ENCODE measurements at regions not wholly inside any gene's neighbourhood (a gene's known extent, or its start where the extent isn't known, plus 50 kb on each side); places are given as distances from the start of the nearest gene placed in this dataset.

- TF ChIP-seq PRDM15 (CRISPR knock-in tag; IDR thresholded peaks at IDR 0.05) (no peak), CBFB (CRISPR knock-in tag; IDR thresholded peaks at IDR 0.05; ENCODE audit: low read depth) (no peak), RORB (CRISPR knock-in tag; IDR thresholded peaks at IDR 0.05) (no peak), KAT7 (CRISPR knock-in tag; IDR thresholded peaks at IDR 0.05; ENCODE audit: borderline replicate concordance) (no peak)
Measured at GRCh38 chr1:50343323-50343722, 79.9 kb downstream of the DMRTA2 start (continued).

DNA sequence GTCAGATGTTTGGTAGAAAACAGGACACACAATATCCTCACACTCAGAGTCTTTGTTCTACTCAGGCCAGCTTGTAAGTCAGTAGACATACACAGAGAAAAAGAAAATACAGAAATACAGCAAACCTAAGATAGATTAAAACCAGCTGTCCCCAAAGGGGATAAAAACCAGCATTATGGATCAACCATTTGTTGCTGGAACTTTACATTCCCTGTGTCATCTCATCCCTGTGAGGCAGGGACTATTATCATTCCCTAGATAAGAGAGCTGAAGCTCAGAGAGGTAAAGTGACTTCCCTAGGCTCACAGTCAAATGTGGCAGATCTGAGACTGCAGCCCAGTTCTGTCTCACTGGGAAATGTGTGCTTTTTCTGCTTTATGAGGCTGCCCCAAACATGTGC, 80.7 kb downstream of the DMRTA2 start:
- H3K27ac Mint-ChIP-seq, result no peak overlapping the region
- peaks cover 11% of the 10 kb centered on the region for H3K9me3 Mint-ChIP-seq
- ChIA-PET CTCF (interaction anchor here (2.1 to 2.8 kb wide), 2 partner anchors 10 to 71 kb away, joined by 9 to 12 read pairs; no protein-coding TSS in a partner anchor), POLR2A (no interaction called here)
- H3K27me3 Mint-ChIP-seq (ENCODE audit: low read depth), result peaks cover 16% of the 10 kb centered on the region
- ATAC-seq, result no peak
- no peak for DNase-seq (ENCODE audit: low spot score)
- no peak overlapping the region for H3K4me3 Mint-ChIP-seq
- peaks cover 2% of the 10 kb centered on the region; the same call in 1 of the 2 replicates for H3K4me1 Mint-ChIP-seq
- H3K36me3 Mint-ChIP-seq, result no peaks in the 10 kb centered on the region
- TF ChIP-seq ESRRA (CRISPR knock-in tag; IDR thresholded peaks at IDR 0.05; ENCODE audit: borderline replicate concordance) (no peak), KAT7 (CRISPR knock-in tag; IDR thresholded peaks at IDR 0.05; ENCODE audit: borderline replicate concordance) (no peak), EMX1 (CRISPR knock-in tag; IDR thresholded peaks at IDR 0.05) (no peak), ZNF671 (CRISPR knock-in tag; IDR thresholded peaks at IDR 0.05) (no peak), ETV6 (CRISPR knock-in tag; IDR thresholded peaks at IDR 0.05) (no peak), SMAD4 (CRISPR knock-in tag; IDR thresholded peaks at IDR 0.05) (no peak), FOXK1 (CRISPR knock-in tag; IDR thresholded peaks at IDR 0.05) (no peak), ZNF423 (CRISPR knock-in tag; IDR thresholded peaks at IDR 0.05) (no peak), ZNF219 (CRISPR knock-in tag; IDR thresholded peaks at IDR 0.05; ENCODE audit: borderline replicate concordance) (no peak), CBFB (CRISPR knock-in tag; IDR thresholded peaks at IDR 0.05; ENCODE audit: low read depth) (no peak), ZNF512 (CRISPR knock-in tag; IDR thresholded peaks at IDR 0.05; ENCODE audit: borderline replicate concordance) (no peak)
- TF ChIP-seq, protein P1, sequence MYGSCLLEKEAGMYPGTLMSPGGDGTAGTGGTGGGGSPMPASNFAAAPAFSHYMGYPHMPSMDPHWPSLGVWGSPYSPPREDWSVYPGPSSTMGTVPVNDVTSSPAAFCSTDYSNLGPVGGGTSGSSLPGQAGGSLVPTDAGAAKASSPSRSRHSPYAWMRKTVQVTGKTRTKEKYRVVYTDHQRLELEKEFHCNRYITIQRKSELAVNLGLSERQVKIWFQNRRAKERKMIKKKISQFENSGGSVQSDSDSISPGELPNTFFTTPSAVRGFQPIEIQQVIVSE (CRISPR knock-in tag; IDR thresholded peaks at IDR 0.05; ENCODE audit: borderline replicate concordance), result no peak
- TF ChIP-seq, protein P2, sequence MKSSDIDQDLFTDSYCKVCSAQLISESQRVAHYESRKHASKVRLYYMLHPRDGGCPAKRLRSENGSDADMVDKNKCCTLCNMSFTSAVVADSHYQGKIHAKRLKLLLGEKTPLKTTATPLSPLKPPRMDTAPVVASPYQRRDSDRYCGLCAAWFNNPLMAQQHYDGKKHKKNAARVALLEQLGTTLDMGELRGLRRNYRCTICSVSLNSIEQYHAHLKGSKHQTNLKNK (CRISPR knock-in tag; IDR thresholded peaks at IDR 0.05), result no peak
- TF ChIP-seq, protein P3, sequence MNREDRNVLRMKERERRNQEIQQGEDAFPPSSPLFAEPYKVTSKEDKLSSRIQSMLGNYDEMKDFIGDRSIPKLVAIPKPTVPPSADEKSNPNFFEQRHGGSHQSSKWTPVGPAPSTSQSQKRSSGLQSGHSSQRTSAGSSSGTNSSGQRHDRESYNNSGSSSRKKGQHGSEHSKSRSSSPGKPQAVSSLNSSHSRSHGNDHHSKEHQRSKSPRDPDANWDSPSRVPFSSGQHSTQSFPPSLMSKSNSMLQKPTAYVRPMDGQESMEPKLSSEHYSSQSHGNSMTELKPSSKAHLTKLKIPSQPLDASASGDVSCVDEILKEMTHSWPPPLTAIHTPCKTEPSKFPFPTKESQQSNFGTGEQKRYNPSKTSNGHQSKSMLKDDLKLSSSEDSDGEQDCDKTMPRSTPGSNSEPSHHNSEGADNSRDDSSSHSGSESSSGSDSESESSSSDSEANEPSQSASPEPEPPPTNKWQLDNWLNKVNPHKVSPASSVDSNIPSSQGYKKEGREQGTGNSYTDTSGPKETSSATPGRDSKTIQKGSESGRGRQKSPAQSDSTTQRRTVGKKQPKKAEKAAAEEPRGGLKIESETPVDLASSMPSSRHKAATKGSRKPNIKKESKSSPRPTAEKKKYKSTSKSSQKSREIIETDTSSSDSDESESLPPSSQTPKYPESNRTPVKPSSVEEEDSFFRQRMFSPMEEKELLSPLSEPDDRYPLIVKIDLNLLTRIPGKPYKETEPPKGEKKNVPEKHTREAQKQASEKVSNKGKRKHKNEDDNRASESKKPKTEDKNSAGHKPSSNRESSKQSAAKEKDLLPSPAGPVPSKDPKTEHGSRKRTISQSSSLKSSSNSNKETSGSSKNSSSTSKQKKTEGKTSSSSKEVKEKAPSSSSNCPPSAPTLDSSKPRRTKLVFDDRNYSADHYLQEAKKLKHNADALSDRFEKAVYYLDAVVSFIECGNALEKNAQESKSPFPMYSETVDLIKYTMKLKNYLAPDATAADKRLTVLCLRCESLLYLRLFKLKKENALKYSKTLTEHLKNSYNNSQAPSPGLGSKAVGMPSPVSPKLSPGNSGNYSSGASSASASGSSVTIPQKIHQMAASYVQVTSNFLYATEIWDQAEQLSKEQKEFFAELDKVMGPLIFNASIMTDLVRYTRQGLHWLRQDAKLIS (CRISPR knock-in tag; IDR thresholded peaks at IDR 0.05; ENCODE audit: borderline replicate concordance), result no peak
- TF ChIP-seq, protein P4, sequence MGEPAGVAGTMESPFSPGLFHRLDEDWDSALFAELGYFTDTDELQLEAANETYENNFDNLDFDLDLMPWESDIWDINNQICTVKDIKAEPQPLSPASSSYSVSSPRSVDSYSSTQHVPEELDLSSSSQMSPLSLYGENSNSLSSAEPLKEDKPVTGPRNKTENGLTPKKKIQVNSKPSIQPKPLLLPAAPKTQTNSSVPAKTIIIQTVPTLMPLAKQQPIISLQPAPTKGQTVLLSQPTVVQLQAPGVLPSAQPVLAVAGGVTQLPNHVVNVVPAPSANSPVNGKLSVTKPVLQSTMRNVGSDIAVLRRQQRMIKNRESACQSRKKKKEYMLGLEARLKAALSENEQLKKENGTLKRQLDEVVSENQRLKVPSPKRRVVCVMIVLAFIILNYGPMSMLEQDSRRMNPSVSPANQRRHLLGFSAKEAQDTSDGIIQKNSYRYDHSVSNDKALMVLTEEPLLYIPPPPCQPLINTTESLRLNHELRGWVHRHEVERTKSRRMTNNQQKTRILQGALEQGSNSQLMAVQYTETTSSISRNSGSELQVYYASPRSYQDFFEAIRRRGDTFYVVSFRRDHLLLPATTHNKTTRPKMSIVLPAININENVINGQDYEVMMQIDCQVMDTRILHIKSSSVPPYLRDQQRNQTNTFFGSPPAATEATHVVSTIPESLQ (CRISPR knock-in tag; IDR thresholded peaks at IDR 0.05), result no peak
- TF ChIP-seq, protein P5, sequence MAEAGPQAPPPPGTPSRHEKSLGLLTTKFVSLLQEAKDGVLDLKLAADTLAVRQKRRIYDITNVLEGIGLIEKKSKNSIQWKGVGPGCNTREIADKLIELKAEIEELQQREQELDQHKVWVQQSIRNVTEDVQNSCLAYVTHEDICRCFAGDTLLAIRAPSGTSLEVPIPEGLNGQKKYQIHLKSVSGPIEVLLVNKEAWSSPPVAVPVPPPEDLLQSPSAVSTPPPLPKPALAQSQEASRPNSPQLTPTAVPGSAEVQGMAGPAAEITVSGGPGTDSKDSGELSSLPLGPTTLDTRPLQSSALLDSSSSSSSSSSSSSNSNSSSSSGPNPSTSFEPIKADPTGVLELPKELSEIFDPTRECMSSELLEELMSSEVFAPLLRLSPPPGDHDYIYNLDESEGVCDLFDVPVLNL (CRISPR knock-in tag; IDR thresholded peaks at IDR 0.05; ENCODE audit: borderline replicate concordance, low read depth), result no peak
- TF ChIP-seq, protein P6, sequence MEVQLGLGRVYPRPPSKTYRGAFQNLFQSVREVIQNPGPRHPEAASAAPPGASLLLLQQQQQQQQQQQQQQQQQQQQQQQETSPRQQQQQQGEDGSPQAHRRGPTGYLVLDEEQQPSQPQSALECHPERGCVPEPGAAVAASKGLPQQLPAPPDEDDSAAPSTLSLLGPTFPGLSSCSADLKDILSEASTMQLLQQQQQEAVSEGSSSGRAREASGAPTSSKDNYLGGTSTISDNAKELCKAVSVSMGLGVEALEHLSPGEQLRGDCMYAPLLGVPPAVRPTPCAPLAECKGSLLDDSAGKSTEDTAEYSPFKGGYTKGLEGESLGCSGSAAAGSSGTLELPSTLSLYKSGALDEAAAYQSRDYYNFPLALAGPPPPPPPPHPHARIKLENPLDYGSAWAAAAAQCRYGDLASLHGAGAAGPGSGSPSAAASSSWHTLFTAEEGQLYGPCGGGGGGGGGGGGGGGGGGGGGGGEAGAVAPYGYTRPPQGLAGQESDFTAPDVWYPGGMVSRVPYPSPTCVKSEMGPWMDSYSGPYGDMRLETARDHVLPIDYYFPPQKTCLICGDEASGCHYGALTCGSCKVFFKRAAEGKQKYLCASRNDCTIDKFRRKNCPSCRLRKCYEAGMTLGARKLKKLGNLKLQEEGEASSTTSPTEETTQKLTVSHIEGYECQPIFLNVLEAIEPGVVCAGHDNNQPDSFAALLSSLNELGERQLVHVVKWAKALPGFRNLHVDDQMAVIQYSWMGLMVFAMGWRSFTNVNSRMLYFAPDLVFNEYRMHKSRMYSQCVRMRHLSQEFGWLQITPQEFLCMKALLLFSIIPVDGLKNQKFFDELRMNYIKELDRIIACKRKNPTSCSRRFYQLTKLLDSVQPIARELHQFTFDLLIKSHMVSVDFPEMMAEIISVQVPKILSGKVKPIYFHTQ (CRISPR knock-in tag; IDR thresholded peaks at IDR 0.05), result no peak

Measured in WTC11 (cell line).